Lower leg skin (tissue), 3 donors: ENCODE measurements at regions not wholly inside any gene's neighbourhood (a gene's known extent, or its start where the extent isn't known, plus 50 kb on each side); places are given as distances from the start of the nearest gene placed in this dataset.

ENCODE experiments used
- CTCF ChIP-seq, 3 donors: fragments of 450-650 bp; IDR thresholded peaks; one replicate each; pipeline ENCODE4 v1.5.1; 2016; ENCODE audit warnings: antibody characterized with exemption in 3 of 3, mild to moderate bottlenecking in 3 of 3, moderate library complexity in 2 of 3
- POLR2A ChIP-seq, 2 donors: fragments of 450-650 bp; IDR thresholded peaks; one replicate each; pipeline ENCODE4 v1.6.1; 2016 to 2017; ENCODE audit warnings: antibody characterized with exemption in 2 of 2, mild to moderate bottlenecking in 1 of 2, moderate library complexity in 1 of 2

GRCh38 chr11:36763187-36763586, 165.2 kb upstream of the RAG2 start:
- TF ChIP-seq CTCF (IDR thresholded peaks at IDR 0.05) (no peak), POLR2A (IDR thresholded peaks at IDR 0.05) (no peak)
